ENCODE measurements at regions not wholly inside any gene's neighbourhood (a gene's known extent, or its start where the extent isn't known, plus 50 kb on each side); places are given as distances from the start of the nearest gene placed in this dataset.
A peak's percentile ranks its signal among the peaks of the same experiment; 100 is the strongest.

DNA sequence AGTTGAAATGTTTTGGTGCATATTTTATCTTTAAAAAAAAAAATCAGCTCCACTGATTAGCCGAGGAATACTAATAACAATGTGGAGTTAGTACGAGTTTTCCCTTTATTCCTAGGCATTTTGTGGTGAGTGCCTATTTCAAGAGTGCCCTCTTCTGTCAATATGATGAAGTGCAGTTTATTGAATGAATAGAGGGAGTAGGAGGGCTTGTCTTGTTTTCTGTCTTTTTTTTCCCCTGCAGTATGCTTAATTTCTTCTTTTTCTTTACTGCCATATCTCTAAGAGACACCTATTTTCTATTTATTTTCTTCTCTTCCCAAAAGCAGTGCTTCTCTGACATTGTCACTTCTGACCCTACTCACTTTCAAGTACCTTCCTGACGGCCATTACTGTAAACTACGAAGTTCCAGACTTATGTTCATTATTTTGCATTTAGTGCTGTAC lies 169.6 kb upstream of the PITX1 start:
- Histone ChIP-seq H3K4me2 (ENCODE audit: insufficient read depth, low read length) (no peak overlapping the region), H3K4me1 (ENCODE audit: insufficient read depth, low read length) (no peaks in the 10 kb centered on the region), H3K9me3 (ENCODE audit: insufficient read depth, low read length, severe bottlenecking) (peaks cover 4% of the 10 kb centered on the region), H3K9ac (ENCODE audit: low read depth, low read length) (no peak overlapping the region), H3K79me2 (ENCODE audit: insufficient read depth, low read length) (no peaks in the 10 kb centered on the region), H3K27me3 (ENCODE audit: insufficient read depth, low read length, poor library complexity) (no peaks in the 10 kb centered on the region), H3K36me3 (ENCODE audit: insufficient read depth, low read length) (no peaks in the 10 kb centered on the region), H4K20me1 (ENCODE audit: insufficient read depth, low read length) (no peaks in the 10 kb centered on the region), H2AFZ (ENCODE audit: low read depth, low read length) (no peak overlapping the region), H3K4me3 (ENCODE audit: low read depth in 1 of 2, low read length in 2 of 2) (no peak overlapping the region), H3K27ac (ENCODE audit: low read length) (no peak overlapping the region)
- DNase-seq = no peak
- TF ChIP-seq, protein P1, sequence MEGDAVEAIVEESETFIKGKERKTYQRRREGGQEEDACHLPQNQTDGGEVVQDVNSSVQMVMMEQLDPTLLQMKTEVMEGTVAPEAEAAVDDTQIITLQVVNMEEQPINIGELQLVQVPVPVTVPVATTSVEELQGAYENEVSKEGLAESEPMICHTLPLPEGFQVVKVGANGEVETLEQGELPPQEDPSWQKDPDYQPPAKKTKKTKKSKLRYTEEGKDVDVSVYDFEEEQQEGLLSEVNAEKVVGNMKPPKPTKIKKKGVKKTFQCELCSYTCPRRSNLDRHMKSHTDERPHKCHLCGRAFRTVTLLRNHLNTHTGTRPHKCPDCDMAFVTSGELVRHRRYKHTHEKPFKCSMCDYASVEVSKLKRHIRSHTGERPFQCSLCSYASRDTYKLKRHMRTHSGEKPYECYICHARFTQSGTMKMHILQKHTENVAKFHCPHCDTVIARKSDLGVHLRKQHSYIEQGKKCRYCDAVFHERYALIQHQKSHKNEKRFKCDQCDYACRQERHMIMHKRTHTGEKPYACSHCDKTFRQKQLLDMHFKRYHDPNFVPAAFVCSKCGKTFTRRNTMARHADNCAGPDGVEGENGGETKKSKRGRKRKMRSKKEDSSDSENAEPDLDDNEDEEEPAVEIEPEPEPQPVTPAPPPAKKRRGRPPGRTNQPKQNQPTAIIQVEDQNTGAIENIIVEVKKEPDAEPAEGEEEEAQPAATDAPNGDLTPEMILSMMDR (IDR thresholded peaks at IDR 0.05; ENCODE audit: borderline replicate concordance, extremely low read depth, low read length, poor library complexity, severe bottlenecking) = peak; percentile 74
- no peak for TF ChIP-seq EZH2 (IDR thresholded peaks at IDR 0.05; ENCODE audit: borderline replicate concordance, low read depth, low read length, severe bottlenecking)
- ATAC-seq (ENCODE audit: insufficient read depth, low read depth) = no peak

DNA sequence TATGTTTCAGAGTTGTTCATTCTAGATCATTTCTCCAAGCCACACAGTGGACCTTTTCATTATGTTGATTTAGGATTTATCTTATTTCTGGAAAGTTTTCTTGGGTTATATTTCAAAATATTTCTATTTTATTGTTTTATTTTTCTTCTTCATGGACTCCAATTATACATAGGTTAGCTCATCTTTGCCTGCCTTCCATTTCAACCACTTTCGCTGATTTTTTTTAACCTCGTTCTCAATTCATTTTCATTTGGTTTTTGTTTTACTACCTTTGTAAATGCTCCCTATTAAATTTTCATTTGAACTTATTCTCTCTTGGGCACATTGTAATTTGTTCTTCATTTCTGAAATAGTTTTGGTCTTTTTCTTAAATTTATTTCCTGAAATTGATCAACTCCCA lies 169.0 kb upstream of the PITX1 start:
- ATAC-seq (ENCODE audit: insufficient read depth, low read depth) = no peak
- Histone ChIP-seq H3K9ac (ENCODE audit: low read depth, low read length) (no peak overlapping the region), H3K4me2 (ENCODE audit: insufficient read depth, low read length) (no peak overlapping the region), H2AFZ (ENCODE audit: low read depth, low read length) (no peak overlapping the region), H3K27me3 (ENCODE audit: insufficient read depth, low read length, poor library complexity) (no peaks in the 10 kb centered on the region), H3K79me2 (ENCODE audit: insufficient read depth, low read length) (no peaks in the 10 kb centered on the region), H3K27ac (ENCODE audit: low read length) (no peak overlapping the region), H4K20me1 (ENCODE audit: insufficient read depth, low read length) (no peaks in the 10 kb centered on the region), H3K4me1 (ENCODE audit: insufficient read depth, low read length) (no peaks in the 10 kb centered on the region), H3K9me3 (ENCODE audit: insufficient read depth, low read length, severe bottlenecking) (peaks cover 4% of the 10 kb centered on the region), H3K36me3 (ENCODE audit: insufficient read depth, low read length) (no peaks in the 10 kb centered on the region), H3K4me3 (ENCODE audit: low read depth in 1 of 2, low read length in 2 of 2) (no peak overlapping the region)
- no peak for DNase-seq
- TF ChIP-seq, protein P1 (IDR thresholded peaks at IDR 0.05; ENCODE audit: borderline replicate concordance, extremely low read depth, low read length, poor library complexity, severe bottlenecking) = no peak
- TF ChIP-seq EZH2 (IDR thresholded peaks at IDR 0.05; ENCODE audit: borderline replicate concordance, low read depth, low read length, severe bottlenecking) = no peak

DNA sequence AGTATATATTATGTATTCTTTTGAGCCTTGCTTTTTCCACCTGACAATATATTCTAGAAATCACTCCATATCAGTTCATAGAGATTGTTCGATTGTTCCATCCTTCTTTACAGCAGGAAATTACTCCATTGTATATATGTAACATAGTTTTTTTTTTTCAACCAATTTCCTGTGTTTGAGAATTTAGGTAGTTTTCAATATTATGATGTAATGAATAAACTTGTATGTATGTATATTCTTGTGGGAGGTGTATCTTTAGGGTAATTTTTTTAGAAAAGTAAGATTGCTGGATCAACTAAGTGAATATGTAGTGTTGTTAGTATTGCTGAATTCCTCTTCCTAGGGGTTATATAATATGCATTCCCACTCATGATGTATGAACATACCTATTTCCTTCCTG lies 165.9 kb upstream of the PITX1 start:
- Histone ChIP-seq H3K27me3 (ENCODE audit: insufficient read depth, low read length, poor library complexity) (no peaks in the 10 kb centered on the region), H2AFZ (ENCODE audit: low read depth, low read length) (no peak overlapping the region), H3K4me1 (ENCODE audit: insufficient read depth, low read length) (no peaks in the 10 kb centered on the region), H3K9ac (ENCODE audit: low read depth, low read length) (no peak overlapping the region), H4K20me1 (ENCODE audit: insufficient read depth, low read length) (no peaks in the 10 kb centered on the region), H3K4me3 (ENCODE audit: low read depth in 1 of 2, low read length in 2 of 2) (no peak overlapping the region), H3K4me2 (ENCODE audit: insufficient read depth, low read length) (no peak overlapping the region), H3K9me3 (ENCODE audit: insufficient read depth, low read length, severe bottlenecking) (peaks cover 4% of the 10 kb centered on the region), H3K27ac (ENCODE audit: low read length) (no peak overlapping the region), H3K79me2 (ENCODE audit: insufficient read depth, low read length) (no peaks in the 10 kb centered on the region), H3K36me3 (ENCODE audit: insufficient read depth, low read length) (no peaks in the 10 kb centered on the region)
- no peak for TF ChIP-seq EZH2 (IDR thresholded peaks at IDR 0.05; ENCODE audit: borderline replicate concordance, low read depth, low read length, severe bottlenecking)
- TF ChIP-seq, protein P1 (IDR thresholded peaks at IDR 0.05; ENCODE audit: borderline replicate concordance, extremely low read depth, low read length, poor library complexity, severe bottlenecking) = no peak
- ATAC-seq (ENCODE audit: insufficient read depth, low read depth) (no peak), DNase-seq (no peak)

DNA sequence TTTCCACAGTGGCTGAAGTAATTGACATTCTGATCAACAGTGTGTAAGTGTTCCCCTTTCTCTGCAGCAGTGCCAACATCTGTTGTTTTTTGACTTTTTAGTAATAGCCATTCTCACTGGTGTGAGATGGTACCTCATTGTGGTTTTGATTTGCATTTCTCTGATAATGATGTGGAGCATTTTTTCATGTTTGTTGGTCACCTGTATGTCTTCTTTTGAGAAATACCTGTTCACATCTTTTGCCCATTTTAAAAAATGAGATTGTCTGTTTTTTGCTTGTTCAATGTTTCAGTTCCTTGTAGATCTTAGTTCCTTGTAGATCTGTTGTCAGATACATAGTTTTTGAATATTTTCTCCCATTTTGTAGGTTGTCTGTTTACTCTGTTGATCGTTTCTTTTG lies 162.5 kb upstream of the PITX1 start:
- no peak overlapping the region for H3K4me2 ChIP-seq (ENCODE audit: insufficient read depth, low read length)
- H3K9me3 ChIP-seq (ENCODE audit: insufficient read depth, low read length, severe bottlenecking) = no peaks in the 10 kb centered on the region
- H3K9ac ChIP-seq (ENCODE audit: low read depth, low read length) = no peak overlapping the region
- no peaks in the 10 kb centered on the region for H3K36me3 ChIP-seq (ENCODE audit: insufficient read depth, low read length)
- no peak overlapping the region for H3K4me3 ChIP-seq (ENCODE audit: low read depth in 1 of 2, low read length in 2 of 2)
- no peaks in the 10 kb centered on the region for H3K79me2 ChIP-seq (ENCODE audit: insufficient read depth, low read length)
- H2AFZ ChIP-seq (ENCODE audit: low read depth, low read length) = no peak overlapping the region
- no peak for TF ChIP-seq EZH2 (IDR thresholded peaks at IDR 0.05; ENCODE audit: borderline replicate concordance, low read depth, low read length, severe bottlenecking)
- TF ChIP-seq, protein P1 (IDR thresholded peaks at IDR 0.05; ENCODE audit: borderline replicate concordance, extremely low read depth, low read length, poor library complexity, severe bottlenecking) = no peak
- H3K4me1 ChIP-seq (ENCODE audit: insufficient read depth, low read length) = no peaks in the 10 kb centered on the region
- H3K27ac ChIP-seq (ENCODE audit: low read length) = no peak overlapping the region
- no peaks in the 10 kb centered on the region for H4K20me1 ChIP-seq (ENCODE audit: insufficient read depth, low read length)
- ATAC-seq (ENCODE audit: insufficient read depth, low read depth) (no peak), DNase-seq (no peak)
- peaks cover 20% of the 10 kb centered on the region for H3K27me3 ChIP-seq (ENCODE audit: insufficient read depth, low read length, poor library complexity)
